HG03469 (cell line): ENCODE measurements at regions not wholly inside any gene's neighbourhood (a gene's known extent, or its start where the extent isn't known, plus 50 kb on each side); places are given as distances from the start of the nearest gene placed in this dataset.

Experiments
- ATAC-seq: cut with Tn5 transposase; IDR thresholded peaks from one replicate; pipeline ENCODE4 v1.9.1; 2021; ENCODE audit warnings: mild to moderate bottlenecking, moderate library complexity, moderate number of reproducible peaks; ENCODE audit not compliant: unreplicated experiment

DNA sequence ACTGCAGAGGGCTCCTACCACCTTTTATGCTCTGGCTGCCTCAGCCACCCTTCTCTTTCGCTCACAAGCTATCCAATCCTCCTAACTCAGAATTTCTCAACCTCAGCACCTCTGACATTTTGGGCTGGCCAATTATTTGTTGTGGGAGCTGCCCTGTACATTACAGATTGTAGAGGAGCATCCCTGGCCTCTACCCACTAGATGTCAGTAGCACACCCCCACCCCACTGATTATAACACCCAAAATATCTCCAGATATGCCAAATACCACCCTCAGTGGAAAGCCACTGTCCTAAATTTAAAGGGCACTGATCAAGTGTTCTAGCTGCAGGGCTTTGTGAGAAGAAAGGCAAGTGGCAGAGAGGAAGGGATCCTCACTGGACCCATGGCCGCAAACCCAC lies 443.1 kb downstream of the SOX6 start:
- no peak for ATAC-seq
